ENCODE measurements at regions not wholly inside any gene's neighbourhood (a gene's known extent, or its start where the extent isn't known, plus 50 kb on each side); places are given as distances from the start of the nearest gene placed in this dataset.

- H3K4me1 ChIP-seq, result no peaks in the 10 kb centered on the region
- no peak overlapping the region for H3K4me3 ChIP-seq
- H3K27ac ChIP-seq, result no peak overlapping the region
- H3K27me3 ChIP-seq, result no peaks in the 10 kb centered on the region
- no peaks in the 10 kb centered on the region for H3K9me3 ChIP-seq
- intact Hi-C loops (cut with DNase I), result no loop called here
- no peak for DNase-seq (ENCODE audit: extremely low spot score in 2 of 2)
- no peaks in the 10 kb centered on the region for H3K36me3 ChIP-seq
- TF ChIP-seq POLR2AphosphoS5 (IDR thresholded peaks at IDR 0.05; ENCODE audit: insufficient read depth in 1 of 2, low read depth in 1 of 2) (no peak), CTCF (IDR thresholded peaks at IDR 0.05) (no peak), POLR2A (IDR thresholded peaks at IDR 0.05) (no peak)
Measured at GRCh38 chr4:186787536-186787935, 63.9 kb upstream of the FAT1 start.

GRCh38 chr4:186789651-186790050, 66.0 kb upstream of the FAT1 start:
- H3K27ac ChIP-seq, result no peak overlapping the region
- H3K9me3 ChIP-seq, result no peaks in the 10 kb centered on the region
- no peak for DNase-seq (ENCODE audit: extremely low spot score in 2 of 2)
- H3K4me1 ChIP-seq, result no peaks in the 10 kb centered on the region
- H3K27me3 ChIP-seq, result no peaks in the 10 kb centered on the region
- no peaks in the 10 kb centered on the region for H3K36me3 ChIP-seq
- H3K4me3 ChIP-seq, result no peak overlapping the region
- intact Hi-C loops (cut with DNase I), result no loop called here
- TF ChIP-seq POLR2A (IDR thresholded peaks at IDR 0.05), result no peak
- TF ChIP-seq POLR2AphosphoS5 (IDR thresholded peaks at IDR 0.05; ENCODE audit: insufficient read depth in 1 of 2, low read depth in 1 of 2), result no peak
- TF ChIP-seq CTCF (IDR thresholded peaks at IDR 0.05), result no peak

- H3K27ac ChIP-seq, result no peak overlapping the region
- H3K4me1 ChIP-seq, result no peaks in the 10 kb centered on the region
- no peak for DNase-seq (ENCODE audit: extremely low spot score in 2 of 2)
- no peaks in the 10 kb centered on the region for H3K36me3 ChIP-seq
- no peak overlapping the region for H3K4me3 ChIP-seq
- intact Hi-C loops (cut with DNase I), result no loop called here
- no peaks in the 10 kb centered on the region for H3K9me3 ChIP-seq
- no peak for TF ChIP-seq POLR2A (IDR thresholded peaks at IDR 0.05)
- TF ChIP-seq CTCF (IDR thresholded peaks at IDR 0.05), result no peak
- no peak for TF ChIP-seq POLR2AphosphoS5 (IDR thresholded peaks at IDR 0.05; ENCODE audit: insufficient read depth in 1 of 2, low read depth in 1 of 2)
- no peaks in the 10 kb centered on the region for H3K27me3 ChIP-seq
Measured at GRCh38 chr4:186790630-186791029, 67.0 kb upstream of the FAT1 start.

- intact Hi-C loops (cut with DNase I), result no loop called here
- Histone ChIP-seq H3K36me3 (no peaks in the 10 kb centered on the region), H3K27ac (no peak overlapping the region), H3K4me3 (no peak overlapping the region), H3K4me1 (no peaks in the 10 kb centered on the region), H3K9me3 (no peaks in the 10 kb centered on the region), H3K27me3 (no peaks in the 10 kb centered on the region)
- TF ChIP-seq POLR2A (IDR thresholded peaks at IDR 0.05), result no peak
- no peak for TF ChIP-seq CTCF (IDR thresholded peaks at IDR 0.05)
- TF ChIP-seq POLR2AphosphoS5 (IDR thresholded peaks at IDR 0.05; ENCODE audit: insufficient read depth in 1 of 2, low read depth in 1 of 2), result no peak
- DNase-seq (ENCODE audit: extremely low spot score in 2 of 2), result no peak
Measured at GRCh38 chr4:186792728-186793366, 69.2 kb upstream of the FAT1 start.

GRCh38 chr4:186798951-186799659, 75.4 kb upstream of the FAT1 start:
- no peak for DNase-seq (ENCODE audit: extremely low spot score in 2 of 2)
- intact Hi-C loops (cut with DNase I), result no loop called here
- no peaks in the 10 kb centered on the region for H3K27me3 ChIP-seq
- H3K9me3 ChIP-seq, result no peaks in the 10 kb centered on the region
- no peak overlapping the region for H3K4me3 ChIP-seq
- no peaks in the 10 kb centered on the region for H3K4me1 ChIP-seq
- H3K36me3 ChIP-seq, result no peaks in the 10 kb centered on the region
- TF ChIP-seq CTCF (IDR thresholded peaks at IDR 0.05) (no peak), POLR2A (IDR thresholded peaks at IDR 0.05) (no peak), POLR2AphosphoS5 (IDR thresholded peaks at IDR 0.05; ENCODE audit: insufficient read depth in 1 of 2, low read depth in 1 of 2) (no peak)
- H3K27ac ChIP-seq, result no peak overlapping the region
